ENCODE measurements at regions not wholly inside any gene's neighbourhood (a gene's known extent, or its start where the extent isn't known, plus 50 kb on each side); places are given as distances from the start of the nearest gene placed in this dataset.

DNA sequence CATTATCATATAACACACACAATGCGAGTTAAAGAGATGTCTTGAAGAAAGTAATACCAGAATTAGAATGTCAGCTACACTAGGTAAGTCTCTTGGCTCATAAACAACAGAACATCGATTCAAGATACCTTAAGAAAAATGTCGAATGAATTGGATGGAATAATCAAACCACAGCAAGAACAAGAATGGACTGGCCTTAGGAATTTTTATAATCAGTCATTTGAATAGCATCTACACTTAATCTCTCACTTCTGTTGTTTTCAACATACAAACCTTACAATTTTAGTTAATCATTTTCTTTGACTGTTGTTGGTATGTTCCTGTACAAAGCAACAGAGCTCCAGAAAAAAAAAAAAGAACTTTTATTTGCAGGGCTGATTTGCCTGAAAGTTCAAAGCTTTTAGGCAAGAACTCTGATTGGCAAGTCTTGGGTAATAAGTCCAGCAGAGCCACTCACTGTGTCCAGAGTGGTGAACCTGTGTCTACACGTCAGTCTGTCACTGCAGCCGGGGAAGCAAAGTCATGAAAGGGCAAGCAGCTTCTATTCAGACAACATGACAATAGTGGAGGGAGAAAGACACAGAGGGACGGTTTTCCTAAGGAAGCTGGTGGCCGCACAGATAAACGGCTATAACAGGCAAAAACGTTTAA, 1026.1 kb upstream of the MIR17HG start:
- H4K20me1 ChIP-seq (ENCODE audit: insufficient read depth, poor library complexity, severe bottlenecking) = no peaks in the 10 kb centered on the region
- no peak for TF ChIP-seq EZH2 (IDR thresholded peaks at IDR 0.05; ENCODE audit: borderline replicate concordance)
- TF ChIP-seq, protein P1, sequence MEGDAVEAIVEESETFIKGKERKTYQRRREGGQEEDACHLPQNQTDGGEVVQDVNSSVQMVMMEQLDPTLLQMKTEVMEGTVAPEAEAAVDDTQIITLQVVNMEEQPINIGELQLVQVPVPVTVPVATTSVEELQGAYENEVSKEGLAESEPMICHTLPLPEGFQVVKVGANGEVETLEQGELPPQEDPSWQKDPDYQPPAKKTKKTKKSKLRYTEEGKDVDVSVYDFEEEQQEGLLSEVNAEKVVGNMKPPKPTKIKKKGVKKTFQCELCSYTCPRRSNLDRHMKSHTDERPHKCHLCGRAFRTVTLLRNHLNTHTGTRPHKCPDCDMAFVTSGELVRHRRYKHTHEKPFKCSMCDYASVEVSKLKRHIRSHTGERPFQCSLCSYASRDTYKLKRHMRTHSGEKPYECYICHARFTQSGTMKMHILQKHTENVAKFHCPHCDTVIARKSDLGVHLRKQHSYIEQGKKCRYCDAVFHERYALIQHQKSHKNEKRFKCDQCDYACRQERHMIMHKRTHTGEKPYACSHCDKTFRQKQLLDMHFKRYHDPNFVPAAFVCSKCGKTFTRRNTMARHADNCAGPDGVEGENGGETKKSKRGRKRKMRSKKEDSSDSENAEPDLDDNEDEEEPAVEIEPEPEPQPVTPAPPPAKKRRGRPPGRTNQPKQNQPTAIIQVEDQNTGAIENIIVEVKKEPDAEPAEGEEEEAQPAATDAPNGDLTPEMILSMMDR (IDR thresholded peaks at IDR 0.05; ENCODE audit: poor library complexity) = no peak
- TF ChIP-seq EZH2phosphoT487 (IDR thresholded peaks at IDR 0.05; ENCODE audit: low read depth, severe bottlenecking, unreplicated experiment) = no peak
- H3K4me3 ChIP-seq = no peak overlapping the region
- no peak for DNase-seq (ENCODE audit: low spot score)
- no peak overlapping the region for H3K27ac ChIP-seq
- H3K27me3 ChIP-seq = no peaks in the 10 kb centered on the region
- H3K36me3 ChIP-seq (replicated peaks; ENCODE audit: insufficient read depth, low read depth) = no peaks in the 10 kb centered on the region
- WGBS (ENCODE audit: low lambda C conversion rate, missing lambda C conversion rate) = 82% methylated on average over 9 of the region's 9 CpGs
- no peaks in the 10 kb centered on the region for H3K79me2 ChIP-seq
- H2AFZ ChIP-seq = no peak overlapping the region
- H3K9me3 ChIP-seq (ENCODE audit: low read depth) = no peaks in the 10 kb centered on the region
- H3K4me2 ChIP-seq = no peak overlapping the region
- H3K4me1 ChIP-seq (ENCODE audit: insufficient read depth) = no peaks in the 10 kb centered on the region
- H3K9me2 ChIP-seq (replicated peaks; ENCODE audit: insufficient read depth) = no peaks in the 10 kb centered on the region

DNA sequence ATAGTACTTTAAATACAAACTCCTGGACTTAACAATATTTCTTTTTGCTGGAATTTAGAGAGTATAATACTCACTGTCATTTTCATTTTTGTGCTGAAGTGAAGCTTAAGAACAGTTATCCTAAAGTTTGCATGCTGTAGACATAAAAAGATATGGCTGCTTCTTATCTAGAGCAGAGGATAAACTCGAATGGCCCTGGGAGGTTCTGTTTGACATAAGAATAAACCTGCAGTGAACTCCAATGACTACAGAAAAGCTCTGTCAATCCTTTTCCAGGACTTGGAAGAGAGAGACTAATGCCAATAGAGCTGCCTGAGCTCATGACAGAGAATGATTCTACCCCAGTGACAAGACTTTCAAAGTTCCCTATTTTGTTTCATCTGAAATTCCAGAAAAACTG, 1017.8 kb upstream of the MIR17HG start:
- Histone ChIP-seq H3K9me3 (ENCODE audit: low read depth) (no peaks in the 10 kb centered on the region), H3K79me2 (no peaks in the 10 kb centered on the region), H3K27me3 (no peaks in the 10 kb centered on the region), H3K9me2 (replicated peaks; ENCODE audit: insufficient read depth) (no peaks in the 10 kb centered on the region), H4K20me1 (ENCODE audit: insufficient read depth, poor library complexity, severe bottlenecking) (no peaks in the 10 kb centered on the region), H2AFZ (no peak overlapping the region), H3K4me3 (no peak overlapping the region), H3K4me2 (no peak overlapping the region), H3K27ac (no peak overlapping the region), H3K4me1 (ENCODE audit: insufficient read depth) (peaks cover 4% of the 10 kb centered on the region), H3K36me3 (replicated peaks; ENCODE audit: insufficient read depth, low read depth) (no peaks in the 10 kb centered on the region)
- 8% methylated on average over 1 of the region's 1 CpG for WGBS (ENCODE audit: low lambda C conversion rate, missing lambda C conversion rate)
- no peak for TF ChIP-seq EZH2phosphoT487 (IDR thresholded peaks at IDR 0.05; ENCODE audit: low read depth, severe bottlenecking, unreplicated experiment)
- TF ChIP-seq, protein P1 (IDR thresholded peaks at IDR 0.05; ENCODE audit: poor library complexity) = no peak
- no peak for TF ChIP-seq EZH2 (IDR thresholded peaks at IDR 0.05; ENCODE audit: borderline replicate concordance)
- DNase-seq (ENCODE audit: low spot score) = peak; percentile 26

DNA sequence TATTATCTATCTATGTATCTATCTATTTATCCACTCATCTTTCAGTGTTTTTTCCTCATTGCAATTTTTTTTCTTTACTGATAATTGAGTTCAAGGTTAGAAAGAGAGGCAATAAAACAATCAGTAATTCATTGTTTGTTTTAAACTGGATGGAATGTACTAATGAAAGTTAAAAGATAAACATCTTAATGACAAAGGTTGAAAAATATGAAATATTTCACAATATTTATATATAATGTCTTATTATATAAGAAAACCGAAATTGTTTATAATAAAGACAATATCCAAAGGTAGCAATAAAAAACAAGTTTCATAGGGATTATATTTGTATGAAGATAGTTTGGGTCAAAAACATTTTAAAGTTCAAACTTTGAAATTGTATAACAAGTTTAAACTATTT, 1015.5 kb upstream of the MIR17HG start:
- Histone ChIP-seq H3K4me2 (no peak overlapping the region), H3K9me2 (replicated peaks; ENCODE audit: insufficient read depth) (no peaks in the 10 kb centered on the region), H3K4me1 (ENCODE audit: insufficient read depth) (peaks cover 4% of the 10 kb centered on the region), H3K27ac (no peak overlapping the region), H3K27me3 (no peaks in the 10 kb centered on the region), H3K79me2 (no peaks in the 10 kb centered on the region), H3K4me3 (no peak overlapping the region), H4K20me1 (ENCODE audit: insufficient read depth, poor library complexity, severe bottlenecking) (no peaks in the 10 kb centered on the region), H3K36me3 (replicated peaks; ENCODE audit: insufficient read depth, low read depth) (no peaks in the 10 kb centered on the region), H2AFZ (no peak overlapping the region), H3K9me3 (ENCODE audit: low read depth) (no peaks in the 10 kb centered on the region)
- DNase-seq (ENCODE audit: low spot score) = no peak
- 92% methylated on average over 1 of the region's 1 CpG for WGBS (ENCODE audit: low lambda C conversion rate, missing lambda C conversion rate)
- no peak for TF ChIP-seq EZH2 (IDR thresholded peaks at IDR 0.05; ENCODE audit: borderline replicate concordance)
- TF ChIP-seq EZH2phosphoT487 (IDR thresholded peaks at IDR 0.05; ENCODE audit: low read depth, severe bottlenecking, unreplicated experiment) = no peak
- TF ChIP-seq, protein P1 (IDR thresholded peaks at IDR 0.05; ENCODE audit: poor library complexity) = no peak
